SK-N-MC (cell line): ENCODE measurements at regions not wholly inside any gene's neighbourhood (a gene's known extent, or its start where the extent isn't known, plus 50 kb on each side); places are given as distances from the start of the nearest gene placed in this dataset.
"Not testable (repeated sequence)": the region's sequence is repeated elsewhere in the genome, so short reads cannot be mapped to it uniquely, and the experiment has no call there.

Experiments
- DNase-seq: peaks from one replicate; pipeline ENCODE4 v3.0.0-alpha.2; 2011; ENCODE audit warnings: low read depth, low spot score
- H3K27ac ChIP-seq: fragments of 200-600 bp; sonication (generic); 2 replicates; pipeline ENCODE4 v1.5.1; 2016; ENCODE audit warnings: mixed run types
- H3K36me3 ChIP-seq: fragments of 200-600 bp; sonication (generic); 2 replicates; pipeline ENCODE4 v1.6.1; 2017; ENCODE audit warnings: antibody characterized with exemption, low read length, mixed read lengths; ENCODE audit not compliant: insufficient read depth
- H3K4me3 ChIP-seq: fragments of 200-600 bp; sonication (generic); 2 replicates; pipeline ENCODE4 v1.5.1; 2016
- H3K9ac ChIP-seq: fragments of 200-600 bp; sonication (generic); 2 replicates; pipeline ENCODE4 v1.8.0; 2017; ENCODE audit warnings: mixed run types, mixed read lengths; ENCODE audit not compliant: insufficient read length
- H3K9me3 ChIP-seq: fragments of 200-600 bp; sonication (generic); 2 replicates; pipeline ENCODE4 v1.6.1; 2017; ENCODE audit warnings: low read depth, mild to moderate bottlenecking, antibody characterized with exemption, low read length, moderate library complexity, mixed read lengths
- EZH2 ChIP-seq: fragments of 200-600 bp; sonication (generic); IDR thresholded peaks from one replicate; pipeline ENCODE4 v1.6.1; 2017; ENCODE audit warnings: antibody characterized with exemption
- FOXP2 ChIP-seq: optimal IDR thresholded peaks from 2 replicates; pipeline ENCODE3; 2011; ENCODE audit warnings: mild to moderate bottlenecking, moderate library complexity; ENCODE audit not compliant: insufficient read depth; ENCODE audit errors: extremely low read length, control extremely low read depth
- POLR2AphosphoS5 ChIP-seq: IDR thresholded peaks from 2 replicates; pipeline ENCODE4 v1.6.1; 2012; ENCODE audit warnings: mild to moderate bottlenecking, low read depth, low read length, borderline replicate concordance

- H3K4me3 ChIP-seq = no peak overlapping the region
- no peak overlapping the region for H3K27ac ChIP-seq
- TF ChIP-seq FOXP2 = no peak
- TF ChIP-seq POLR2AphosphoS5 = no peak
- TF ChIP-seq EZH2 = no peak
- no peak overlapping the region for H3K9ac ChIP-seq
- no peaks in the 10 kb centered on the region for H3K9me3 ChIP-seq
- DNase-seq = no peak
- H3K36me3 ChIP-seq = no peaks in the 10 kb centered on the region
Observed at GRCh38 chr2:126117886-126118285, 538.1 kb upstream of the GYPC start.

DNA sequence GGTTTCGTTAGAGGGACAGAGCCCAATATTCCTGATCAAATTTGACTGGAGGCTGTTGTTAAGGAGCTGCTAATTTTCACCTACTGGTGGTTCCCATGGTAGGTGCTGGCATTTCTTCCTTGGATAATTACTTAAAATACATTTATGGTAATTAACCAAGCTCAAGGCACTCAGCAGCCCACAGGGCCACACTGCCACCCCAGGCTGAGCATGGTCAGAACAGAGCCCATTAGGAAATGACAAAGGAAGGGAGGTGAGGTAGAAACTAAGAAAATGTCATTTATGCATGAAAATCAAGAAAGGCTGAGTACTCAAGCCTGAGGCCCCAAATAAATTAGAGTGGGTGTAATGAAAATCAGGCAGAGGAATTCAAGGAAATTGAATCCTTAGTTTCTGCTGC, 510.2 kb upstream of the GYPC start:
- no peak overlapping the region for H3K4me3 ChIP-seq
- H3K9me3 ChIP-seq = no peaks in the 10 kb centered on the region
- H3K27ac ChIP-seq = no peak overlapping the region
- no peaks in the 10 kb centered on the region for H3K36me3 ChIP-seq
- no peak for DNase-seq
- H3K9ac ChIP-seq = no peak overlapping the region
- TF ChIP-seq FOXP2 (no peak), EZH2 (no peak), POLR2AphosphoS5 (no peak)

- DNase-seq = no peak
- TF ChIP-seq FOXP2 = no peak
- TF ChIP-seq EZH2 = no peak
- TF ChIP-seq POLR2AphosphoS5 = no peak
- no peak overlapping the region for H3K4me3 ChIP-seq
- H3K9ac ChIP-seq = no peak overlapping the region
- H3K27ac ChIP-seq = no peak overlapping the region
- H3K9me3 ChIP-seq = no peaks in the 10 kb centered on the region
- no peaks in the 10 kb centered on the region for H3K36me3 ChIP-seq
Observed at GRCh38 chr2:126154256-126154785, 501.6 kb upstream of the GYPC start.

DNA sequence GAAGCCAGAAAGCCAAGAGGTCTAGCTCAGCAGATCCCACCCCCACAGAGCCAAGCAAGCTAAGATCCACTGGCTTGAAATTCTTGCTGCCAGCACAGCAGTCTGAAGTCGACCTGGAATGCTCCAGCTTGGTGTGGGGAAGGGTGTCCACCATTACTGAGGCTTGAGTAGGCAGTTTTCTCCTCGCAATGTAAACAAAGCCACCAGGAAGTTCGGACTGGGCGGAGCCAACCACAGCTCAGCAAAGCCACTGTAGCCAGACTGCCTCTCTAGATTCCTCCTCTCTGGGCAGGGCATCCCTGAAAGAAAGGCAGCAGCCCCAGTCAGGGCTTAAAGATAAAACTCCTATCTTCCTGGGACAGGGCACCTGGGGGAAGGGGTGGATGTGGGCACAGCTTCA, 495.0 kb upstream of the GYPC start:
- not testable (repeated sequence) for H3K9ac ChIP-seq, H3K4me3 ChIP-seq, H3K36me3 ChIP-seq, H3K9me3 ChIP-seq, DNase-seq, H3K27ac ChIP-seq

- no peak overlapping the region for H3K4me3 ChIP-seq
- H3K36me3 ChIP-seq = no peaks in the 10 kb centered on the region
- TF ChIP-seq POLR2AphosphoS5 (no peak), FOXP2 (no peak), EZH2 (no peak)
- DNase-seq = no peak
- no peak overlapping the region for H3K9ac ChIP-seq
- H3K9me3 ChIP-seq = no peaks in the 10 kb centered on the region
- H3K27ac ChIP-seq = no peak overlapping the region
Observed at GRCh38 chr2:126172631-126173184, 483.2 kb upstream of the GYPC start.

GRCh38 chr2:126175222-126175621, 480.7 kb upstream of the GYPC start:
- DNase-seq = no peak
- Histone ChIP-seq H3K36me3 (no peaks in the 10 kb centered on the region), H3K9me3 (no peaks in the 10 kb centered on the region), H3K9ac (no peak overlapping the region), H3K4me3 (no peak overlapping the region), H3K27ac (no peak overlapping the region)
- no peak for TF ChIP-seq EZH2
- no peak for TF ChIP-seq FOXP2
- no peak for TF ChIP-seq POLR2AphosphoS5

DNA sequence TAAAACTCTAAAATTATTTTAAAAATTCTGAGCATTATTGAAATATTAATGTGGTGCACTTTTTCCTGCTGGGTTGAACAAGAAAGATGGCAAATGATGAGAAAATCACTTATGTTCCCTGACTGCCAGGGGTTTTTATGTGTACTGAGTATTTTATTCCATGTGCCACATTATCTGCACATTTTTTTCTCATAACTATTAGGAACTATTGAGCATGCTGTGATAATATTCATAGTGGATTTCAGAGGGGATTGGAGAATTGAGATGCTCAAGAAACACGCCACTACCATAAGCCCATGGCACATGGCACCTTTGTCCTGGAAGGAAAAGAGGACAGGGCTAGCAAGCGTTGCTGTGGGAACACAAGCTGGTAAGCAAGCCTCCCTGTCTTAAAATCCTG, 478.5 kb upstream of the GYPC start:
- Histone ChIP-seq H3K36me3 (no peaks in the 10 kb centered on the region), H3K27ac (no peak overlapping the region), H3K9ac (no peak overlapping the region), H3K4me3 (no peak overlapping the region), H3K9me3 (no peaks in the 10 kb centered on the region)
- no peak for DNase-seq
- TF ChIP-seq POLR2AphosphoS5 (no peak), FOXP2 (no peak), EZH2 (no peak)

GRCh38 chr2:126187668-126188067, 468.3 kb upstream of the GYPC start:
- no peak overlapping the region for H3K27ac ChIP-seq
- no peak overlapping the region for H3K4me3 ChIP-seq
- no peak overlapping the region for H3K9ac ChIP-seq
- H3K9me3 ChIP-seq = no peaks in the 10 kb centered on the region
- DNase-seq = no peak
- H3K36me3 ChIP-seq = no peaks in the 10 kb centered on the region
- TF ChIP-seq EZH2 = no peak
- no peak for TF ChIP-seq FOXP2
- no peak for TF ChIP-seq POLR2AphosphoS5

DNA sequence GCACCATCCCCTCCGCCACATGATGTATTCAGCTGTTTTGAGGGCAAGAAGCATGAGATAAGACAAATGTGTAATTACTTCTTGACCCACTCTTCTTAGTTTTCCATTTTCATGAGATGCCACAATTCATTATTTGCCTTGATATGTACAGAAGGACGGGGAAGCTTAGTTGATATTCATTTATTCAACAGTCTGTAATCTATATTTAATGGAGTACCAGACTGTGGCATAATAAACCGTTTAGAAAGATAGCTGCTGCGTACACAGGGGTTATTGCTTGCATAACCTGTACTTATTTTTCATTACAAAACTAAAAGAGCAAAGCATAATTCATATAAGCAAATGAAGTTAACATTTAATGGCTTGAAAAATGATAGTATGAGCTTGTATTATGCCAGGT, 466.4 kb upstream of the GYPC start:
- H3K27ac ChIP-seq = no peak overlapping the region
- H3K9ac ChIP-seq = no peak overlapping the region
- DNase-seq = no peak
- H3K36me3 ChIP-seq = no peaks in the 10 kb centered on the region
- H3K9me3 ChIP-seq = no peaks in the 10 kb centered on the region
- no peak overlapping the region for H3K4me3 ChIP-seq
- TF ChIP-seq EZH2 (no peak), FOXP2 (no peak), POLR2AphosphoS5 (no peak)

GRCh38 chr2:126200538-126200937, 455.4 kb upstream of the GYPC start:
- Histone ChIP-seq H3K4me3 (no peak overlapping the region), H3K9me3 (no peaks in the 10 kb centered on the region), H3K9ac (no peak overlapping the region), H3K27ac (no peak overlapping the region), H3K36me3 (no peaks in the 10 kb centered on the region)
- TF ChIP-seq FOXP2 (no peak), POLR2AphosphoS5 (no peak)
- DNase-seq = no peak
